H9 (cell line): ENCODE measurements at regions not wholly inside any gene's neighbourhood (a gene's known extent, or its start where the extent isn't known, plus 50 kb on each side); places are given as distances from the start of the nearest gene placed in this dataset.

Source experiments
- DNase-seq: peaks from one replicate; pipeline ENCODE4 v3.0.0-alpha.2; 2017
- H2AFZ ChIP-seq: one replicate; pipeline ENCODE4 v1.6.1; 2013; ENCODE audit warnings: mild to moderate bottlenecking, low read length, control low read depth, moderate library complexity
- H2AK5ac ChIP-seq: 2 replicates; pipeline ENCODE4 v1.6.1; 2013; ENCODE audit warnings: low read length, control low read depth, mixed read lengths; ENCODE audit not compliant: insufficient read length
- H2BK120ac ChIP-seq: one replicate; pipeline ENCODE4 v1.6.1; 2013; ENCODE audit warnings: low read depth, mild to moderate bottlenecking, low read length, control low read depth, inconsistent platforms; ENCODE audit not compliant: poor library complexity, severe bottlenecking
- H2BK12ac ChIP-seq: 2 replicates; pipeline ENCODE4 v1.6.1; 2013; ENCODE audit warnings: low read length, control low read depth, mixed read lengths, low read depth; ENCODE audit not compliant: insufficient read length
- H2BK15ac ChIP-seq: 2 replicates; pipeline ENCODE4 v1.6.1; 2013; ENCODE audit warnings: low read depth, low read length, control low read depth
- H2BK20ac ChIP-seq: one replicate; pipeline ENCODE4 v1.6.1; 2013; ENCODE audit warnings: low read depth, mild to moderate bottlenecking, low read length, control low read depth, inconsistent platforms; ENCODE audit not compliant: poor library complexity, severe bottlenecking
- H2BK5ac ChIP-seq: 2 replicates; pipeline ENCODE4 v1.6.1; 2013; ENCODE audit warnings: low read length, control low read depth, mixed read lengths; ENCODE audit not compliant: insufficient read length
- H3K14ac ChIP-seq: 2 replicates; pipeline ENCODE4 v1.6.1; 2013; ENCODE audit warnings: low read length, control low read depth; ENCODE audit not compliant: insufficient read depth
- H3K18ac ChIP-seq: 2 replicates; pipeline ENCODE4 v1.6.1; 2013; ENCODE audit warnings: low read depth, mild to moderate bottlenecking, mixed read lengths, low read length, control low read depth; ENCODE audit not compliant: insufficient read length
- H3K23ac ChIP-seq: 2 replicates; pipeline ENCODE4 v1.6.1; 2013; ENCODE audit warnings: low read length, control low read depth, mixed read lengths, low read depth; ENCODE audit not compliant: insufficient read length
- H3K23me2 ChIP-seq: 2 replicates; pipeline ENCODE4 v1.6.1; 2013; ENCODE audit warnings: low read depth, mild to moderate bottlenecking, mixed read lengths, low read length, control low read depth; ENCODE audit not compliant: insufficient read length, poor library complexity, severe bottlenecking
- H3K27ac ChIP-seq: 2 replicates; pipeline ENCODE4 v1.5.1; 2013; ENCODE audit warnings: low read length, control low read depth, mixed read lengths, low read depth; ENCODE audit not compliant: insufficient read length
- H3K27me3 ChIP-seq: 2 replicates; pipeline ENCODE4 v1.6.1; 2013; ENCODE audit warnings: low read length, control low read depth, inconsistent platforms; ENCODE audit not compliant: insufficient read depth
- H3K4ac ChIP-seq: 2 replicates; pipeline ENCODE4 v1.6.1; 2013; ENCODE audit warnings: low read depth, mild to moderate bottlenecking, control low read depth, inconsistent platforms, low read length, moderate library complexity
- H3K4me1 ChIP-seq: 2 replicates; pipeline ENCODE4 v1.6.1; 2013; ENCODE audit warnings: low read length, control low read depth, inconsistent platforms; ENCODE audit not compliant: insufficient read depth
- H3K4me2 ChIP-seq: 2 replicates; pipeline ENCODE4 v1.6.1; 2013; ENCODE audit warnings: low read length, control low read depth, mixed read lengths; ENCODE audit not compliant: insufficient read length, insufficient read depth
- H3K56ac ChIP-seq: 2 replicates; pipeline ENCODE4 v1.6.1; 2013; ENCODE audit warnings: low read depth, mild to moderate bottlenecking, mixed read lengths, low read length, control low read depth; ENCODE audit not compliant: insufficient read length
- H3K79me1 ChIP-seq: 2 replicates; pipeline ENCODE4 v1.6.1; 2013; ENCODE audit warnings: low read depth, mild to moderate bottlenecking, moderate library complexity, low read length, control low read depth, inconsistent platforms; ENCODE audit not compliant: insufficient read depth, poor library complexity, severe bottlenecking
- H3K79me2 ChIP-seq: 2 replicates; pipeline ENCODE4 v1.6.1; 2013; ENCODE audit warnings: low read length, control low read depth, inconsistent platforms; ENCODE audit not compliant: insufficient read depth
- H3K9ac ChIP-seq: 2 replicates; pipeline ENCODE4 v1.6.1; 2013; ENCODE audit warnings: low read length, control low read depth, mixed read lengths; ENCODE audit not compliant: insufficient read length; ENCODE audit errors: extremely low read depth
- H3K9me3 ChIP-seq: one replicate; pipeline ENCODE4 v1.6.1; 2013; ENCODE audit warnings: low read depth, low read length, inconsistent platforms; ENCODE audit not compliant: control insufficient read depth
- H3T11ph ChIP-seq: one replicate; pipeline ENCODE4 v1.6.1; 2013; ENCODE audit warnings: mild to moderate bottlenecking, low read length, control low read depth, inconsistent platforms
- H4K20me1 ChIP-seq: one replicate; pipeline ENCODE4 v1.6.1; 2013; ENCODE audit not compliant: control insufficient read depth, insufficient read length, insufficient read depth
- H4K5ac ChIP-seq: 2 replicates; pipeline ENCODE4 v1.6.1; 2013; ENCODE audit warnings: low read depth, mild to moderate bottlenecking, mixed read lengths, low read length, control low read depth; ENCODE audit not compliant: insufficient read length
- H4K8ac ChIP-seq: replicated peaks from 2 replicates; pipeline ENCODE4 v1.6.1; 2013; ENCODE audit warnings: low read length, control low read depth, mixed read lengths, low read depth; ENCODE audit not compliant: insufficient read length
- H4K91ac ChIP-seq: 2 replicates; pipeline ENCODE4 v1.6.1; 2013; ENCODE audit warnings: low read depth, mild to moderate bottlenecking, moderate library complexity, mixed read lengths, low read length, control low read depth; ENCODE audit not compliant: insufficient read length
- H3K27ac Mint-ChIP-seq, 3 experiments: 2 replicates in 2 of 3; 3 replicates in 1 of 3; pipeline ENCODE4 v1.8.0; 2020 to 2021; ENCODE audit warnings: mixed read lengths in 3 of 3, mild to moderate bottlenecking in 1 of 3, moderate library complexity in 1 of 3
- H3K27me3 Mint-ChIP-seq: 2 replicates; pipeline ENCODE4 v1.8.0; 2021; ENCODE audit warnings: low read depth, mild to moderate bottlenecking, moderate library complexity, mixed read lengths
- H3K36me3 Mint-ChIP-seq, 3 experiments: 2 replicates in 2 of 3; 3 replicates in 1 of 3; pipeline ENCODE4 v1.8.0; 2020 to 2021; ENCODE audit warnings: low read depth in 3 of 3, mixed read lengths in 3 of 3; ENCODE audit not compliant: insufficient read depth in 1 of 3
- H3K4me1 Mint-ChIP-seq, 2 experiments: 2 replicates each; pipeline ENCODE4 v1.8.0; 2020; ENCODE audit warnings: mixed read lengths in 2 of 2
- H3K4me3 Mint-ChIP-seq, 2 experiments: 2 replicates in 1 of 2; 3 replicates in 1 of 2; pipeline ENCODE4 v1.8.0; 2020 to 2021; ENCODE audit warnings: mild to moderate bottlenecking in 2 of 2, mixed read lengths in 2 of 2, moderate library complexity in 1 of 2
- H3K9me3 Mint-ChIP-seq, 2 experiments: 2 replicates in 1 of 2; 3 replicates in 1 of 2; pipeline ENCODE4 v1.8.0; 2020; ENCODE audit warnings: mild to moderate bottlenecking in 2 of 2, mixed read lengths in 2 of 2, moderate library complexity in 1 of 2
- WGBS: extraction: QIAGEN DNeasy Blood & Tissue Kit; methylation state at CpG from one replicate; pipeline ENCODE4 v1.1.7; 2013; ENCODE audit warnings: missing lambda C conversion rate, low lambda C conversion rate, mixed read lengths; ENCODE audit not compliant: insufficient read length; ENCODE audit errors: extremely low coverage; 5-methylcytosine and 5-hydroxymethylcytosine counted together
- TF ChIP-seq, protein P1 (sequence below): fragments of 200-600 bp; sonication (generic); conservative IDR thresholded peaks from 3 replicates; pipeline ENCODE4 v1.8.0; 2021; ENCODE audit warnings: antibody characterized with exemption, mild to moderate bottlenecking

GRCh38 chr4:129429581-129430320, 333.8 kb downstream of the C4orf33 start:
- Histone ChIP-seq H3K4me2 (no peak overlapping the region), H3K23me2 (no peaks in the 10 kb centered on the region), H3K23ac (no peak overlapping the region), H2BK120ac (no peak overlapping the region), H2BK15ac (no peak overlapping the region), H4K91ac (no peak overlapping the region), H3K27ac (no peak overlapping the region), H2BK12ac (no peak overlapping the region), H3K79me2 (no peaks in the 10 kb centered on the region), H3K9ac (no peak overlapping the region), H3K9me3 (no peaks in the 10 kb centered on the region), H4K8ac (no peak overlapping the region), H3T11ph (no peak overlapping the region), H3K14ac (no peak overlapping the region), H3K4me1 (no peaks in the 10 kb centered on the region), H2AK5ac (no peak overlapping the region), H3K4ac (no peak overlapping the region), H3K27me3 (no peaks in the 10 kb centered on the region), H3K18ac (no peak overlapping the region), H4K5ac (no peak overlapping the region), H3K79me1 (no peaks in the 10 kb centered on the region), H3K56ac (no peak overlapping the region), H2AFZ (no peak overlapping the region), H2BK20ac (no peak overlapping the region), H2BK5ac (no peak overlapping the region), H4K20me1 (no peaks in the 10 kb centered on the region)
- Mint-ChIP-seq H3K9me3 (no peaks in the 10 kb centered on the region), H3K27me3 (no peaks in the 10 kb centered on the region), H3K27ac (no peak overlapping the region; a peak in 1 of 7 replicates), H3K4me3 (no peak overlapping the region), H3K36me3 (no peaks in the 10 kb centered on the region), H3K4me1 (no peaks in the 10 kb centered on the region)
- DNase-seq, result no peak
- no CpG with 5 or more reads among the region's 2 CpGs for WGBS
- TF ChIP-seq, protein P1, sequence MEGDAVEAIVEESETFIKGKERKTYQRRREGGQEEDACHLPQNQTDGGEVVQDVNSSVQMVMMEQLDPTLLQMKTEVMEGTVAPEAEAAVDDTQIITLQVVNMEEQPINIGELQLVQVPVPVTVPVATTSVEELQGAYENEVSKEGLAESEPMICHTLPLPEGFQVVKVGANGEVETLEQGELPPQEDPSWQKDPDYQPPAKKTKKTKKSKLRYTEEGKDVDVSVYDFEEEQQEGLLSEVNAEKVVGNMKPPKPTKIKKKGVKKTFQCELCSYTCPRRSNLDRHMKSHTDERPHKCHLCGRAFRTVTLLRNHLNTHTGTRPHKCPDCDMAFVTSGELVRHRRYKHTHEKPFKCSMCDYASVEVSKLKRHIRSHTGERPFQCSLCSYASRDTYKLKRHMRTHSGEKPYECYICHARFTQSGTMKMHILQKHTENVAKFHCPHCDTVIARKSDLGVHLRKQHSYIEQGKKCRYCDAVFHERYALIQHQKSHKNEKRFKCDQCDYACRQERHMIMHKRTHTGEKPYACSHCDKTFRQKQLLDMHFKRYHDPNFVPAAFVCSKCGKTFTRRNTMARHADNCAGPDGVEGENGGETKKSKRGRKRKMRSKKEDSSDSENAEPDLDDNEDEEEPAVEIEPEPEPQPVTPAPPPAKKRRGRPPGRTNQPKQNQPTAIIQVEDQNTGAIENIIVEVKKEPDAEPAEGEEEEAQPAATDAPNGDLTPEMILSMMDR, result no peak
